ENCODE measurements at regions not wholly inside any gene's neighbourhood (a gene's known extent, or its start where the extent isn't known, plus 50 kb on each side); places are given as distances from the start of the nearest gene placed in this dataset.

- DNase-seq: no peak
Measured at GRCh38 chr4:81651243-81651899, 179.7 kb upstream of the RASGEF1B start.

DNA sequence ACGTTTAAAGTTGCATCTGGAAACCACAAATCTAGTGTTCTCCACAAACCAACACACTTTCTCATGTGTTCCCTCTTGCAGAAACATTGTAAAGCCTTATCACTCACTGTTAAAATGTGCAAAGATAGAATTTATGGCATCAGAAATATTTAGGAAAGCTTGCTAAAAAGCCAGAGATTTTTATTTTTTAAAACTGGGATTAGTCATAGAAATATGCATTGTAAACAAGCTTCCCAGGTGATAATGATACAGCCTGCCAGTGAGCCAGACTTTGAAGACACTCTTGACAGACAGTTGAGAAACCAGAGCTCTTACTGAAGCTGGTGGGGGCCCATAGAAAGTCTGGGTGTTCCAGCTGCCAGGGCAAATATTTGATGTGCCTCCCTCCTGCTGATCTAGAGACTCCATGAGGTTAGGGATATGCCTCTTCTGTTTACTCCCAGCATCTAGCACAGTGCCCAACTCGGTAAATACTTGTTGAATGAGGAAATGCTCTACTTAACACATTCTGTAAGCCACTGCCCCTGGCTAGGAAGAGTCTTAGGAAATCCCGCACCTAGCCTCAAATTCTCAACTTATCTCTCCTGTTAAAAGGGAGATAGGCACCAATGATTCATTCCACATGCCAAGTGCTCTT, 179.0 kb upstream of the RASGEF1B start:
- DNase-seq: no peak

DNA sequence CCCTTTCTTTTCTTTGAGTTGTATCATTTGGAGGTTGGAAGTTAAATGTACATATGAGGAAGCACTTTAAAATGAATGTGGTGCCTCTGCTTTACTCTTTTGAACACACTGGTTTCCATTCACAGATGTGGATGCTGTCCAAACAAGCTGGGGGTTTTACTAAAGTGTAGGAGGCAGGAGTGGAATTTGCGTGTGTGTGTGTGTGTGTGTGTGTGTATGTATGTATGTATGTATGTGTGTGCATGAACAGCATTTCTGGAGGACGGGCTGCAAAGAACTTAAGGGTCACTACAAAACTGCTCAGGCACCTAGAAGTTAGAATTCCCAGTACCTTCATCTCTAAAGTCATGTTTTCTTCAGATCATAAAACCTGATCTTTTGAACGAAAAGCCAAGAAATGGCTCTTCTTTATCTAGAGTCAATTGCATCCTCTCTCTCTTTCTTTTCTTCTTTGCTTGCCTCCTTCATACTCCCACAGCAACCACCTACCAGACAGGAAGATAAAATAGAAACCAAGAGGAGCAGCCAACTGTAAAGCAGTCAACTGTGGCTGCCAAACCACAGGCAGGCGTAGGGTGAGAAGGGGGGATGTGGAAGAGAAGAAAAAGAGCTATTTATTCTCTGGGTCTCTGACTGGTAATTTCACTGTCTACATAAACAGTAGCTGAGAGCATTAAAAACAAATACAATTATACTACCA, 177.0 kb upstream of the RASGEF1B start:
- DNase-seq: no peak

DNA sequence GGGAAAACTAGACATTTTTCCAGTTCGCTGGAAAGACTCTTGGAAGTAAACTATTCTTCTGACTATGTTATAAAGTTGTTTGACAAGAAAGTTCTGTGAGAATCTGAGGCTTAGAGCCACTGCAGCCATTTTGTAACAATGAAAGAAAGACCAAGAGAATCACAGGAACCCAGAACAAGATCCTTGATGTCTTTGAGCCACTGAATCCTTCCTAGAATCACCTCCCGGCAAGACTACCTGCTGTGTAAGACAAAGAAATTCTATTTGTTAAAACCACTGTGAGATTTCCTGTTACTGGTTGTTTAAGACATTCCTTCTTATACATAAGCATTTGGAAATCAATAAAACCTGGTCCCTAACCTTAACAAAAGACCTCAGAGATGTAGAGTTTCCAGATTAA, 175.7 kb upstream of the RASGEF1B start:
- no peak for DNase-seq

DNA sequence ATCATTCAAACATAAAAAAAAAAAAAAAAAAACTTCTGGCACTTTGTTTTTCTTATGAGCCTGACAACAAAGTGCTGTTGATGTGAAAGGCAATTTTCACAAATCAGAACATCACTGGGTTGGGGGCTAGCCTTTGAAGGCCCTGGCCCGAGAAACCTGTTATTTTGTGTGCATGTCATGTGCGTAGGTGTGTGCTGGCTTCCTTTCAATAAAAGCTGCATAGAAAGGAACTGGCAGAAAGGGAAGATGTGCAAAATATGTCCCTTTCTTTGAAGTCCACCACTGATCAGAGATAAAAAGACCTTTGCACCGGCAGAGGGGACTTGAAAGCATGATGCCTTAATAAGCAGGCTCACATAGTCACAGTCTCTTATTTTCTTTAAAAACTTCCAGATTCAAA, 170.8 kb upstream of the RASGEF1B start:
- DNase-seq: no peak

- DNase-seq: no peak
Measured at GRCh38 chr4:81639248-81639647, 167.5 kb upstream of the RASGEF1B start.

DNA sequence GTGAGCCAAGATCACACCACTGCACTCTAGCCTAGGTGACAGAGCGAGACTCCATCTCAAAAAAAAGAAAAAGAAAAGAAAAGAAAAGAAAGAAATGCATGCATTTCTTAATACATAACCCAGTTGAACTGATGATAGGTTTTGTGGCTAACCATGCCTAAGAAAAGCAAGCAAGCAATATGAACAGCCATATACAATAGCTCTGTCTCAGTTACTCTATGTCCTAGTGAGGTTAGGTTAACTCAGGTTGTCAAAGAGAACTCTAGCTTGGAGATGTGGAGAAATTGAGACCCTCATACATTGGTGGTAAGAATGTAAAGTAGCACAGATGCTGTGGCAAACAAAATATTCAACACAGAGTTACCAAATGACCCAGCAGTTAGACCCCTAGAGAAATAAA, 167.0 kb upstream of the RASGEF1B start:
- no peak for DNase-seq

- peak; percentile 28 for DNase-seq
Measured at GRCh38 chr4:81635739-81636138, 164.0 kb upstream of the RASGEF1B start.

DNA sequence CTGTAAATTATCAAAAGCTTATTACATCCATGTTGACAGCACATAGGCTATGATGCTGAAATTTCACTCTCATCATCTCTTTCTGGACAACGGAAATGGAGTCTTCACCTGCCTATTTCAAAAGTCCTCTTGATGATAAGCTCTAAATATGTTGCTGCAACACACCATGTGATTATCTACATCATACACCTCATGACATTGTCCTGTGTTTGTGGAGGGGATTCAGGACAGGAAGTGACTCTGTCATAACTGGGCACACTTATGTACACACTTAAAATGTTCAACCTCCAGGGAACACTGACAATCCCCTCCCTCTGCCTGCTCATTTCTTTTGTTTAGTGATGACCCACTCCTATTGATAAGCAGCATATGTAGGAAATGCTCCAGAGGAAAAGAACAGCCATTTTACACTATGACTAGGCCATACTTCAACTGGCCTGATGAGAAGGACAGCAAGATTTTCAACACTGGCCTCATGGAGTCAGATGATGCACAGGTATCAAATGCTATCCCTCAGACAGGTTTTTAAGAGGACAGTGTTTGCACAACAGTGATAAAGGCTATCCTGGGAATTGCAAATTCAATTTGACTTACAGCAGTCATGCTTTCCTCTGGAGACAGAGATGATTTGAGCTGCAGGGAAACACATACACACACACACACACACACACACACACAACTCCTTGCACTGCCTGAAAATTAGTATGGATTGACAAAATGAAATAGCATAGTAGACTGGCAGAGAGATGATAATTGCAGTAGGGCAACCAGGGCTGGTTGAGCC, 163.3 kb upstream of the RASGEF1B start:
- no peak for DNase-seq

GRCh38 chr4:81634165-81634564, 162.5 kb upstream of the RASGEF1B start:
- DNase-seq: no peak

DNA sequence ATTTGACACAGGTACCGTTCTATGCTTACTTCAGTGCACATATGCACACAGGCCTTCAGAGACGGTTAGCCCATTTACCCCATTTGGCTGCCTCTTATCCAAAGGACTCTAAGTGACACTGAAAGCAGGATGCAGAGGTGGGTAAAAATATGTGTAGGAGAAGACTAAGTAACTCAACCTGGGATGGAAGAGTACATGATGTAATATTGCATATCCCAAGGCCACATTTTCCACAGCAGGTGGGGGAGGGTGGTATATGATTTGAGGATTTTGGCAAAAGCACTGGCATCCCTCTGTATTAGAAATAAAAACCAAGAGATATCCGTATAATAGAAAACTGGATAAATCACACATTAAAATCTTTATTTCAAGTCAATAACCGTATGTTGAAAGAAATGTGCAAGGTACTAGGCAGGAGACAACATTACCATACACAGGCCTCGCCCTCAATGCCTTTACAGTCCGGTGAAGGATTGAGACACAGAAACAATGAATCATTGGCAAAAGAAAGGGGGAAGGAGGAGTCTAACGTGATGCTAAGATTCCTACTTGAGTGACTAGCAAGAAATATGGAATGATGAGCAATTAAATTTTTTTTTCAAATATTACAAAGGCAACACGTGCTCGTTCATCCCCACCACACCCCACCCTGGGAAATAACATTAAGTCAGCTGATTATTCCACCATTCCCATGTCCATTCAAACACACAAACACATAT, 161.0 kb upstream of the RASGEF1B start:
- no peak for DNase-seq

DNA sequence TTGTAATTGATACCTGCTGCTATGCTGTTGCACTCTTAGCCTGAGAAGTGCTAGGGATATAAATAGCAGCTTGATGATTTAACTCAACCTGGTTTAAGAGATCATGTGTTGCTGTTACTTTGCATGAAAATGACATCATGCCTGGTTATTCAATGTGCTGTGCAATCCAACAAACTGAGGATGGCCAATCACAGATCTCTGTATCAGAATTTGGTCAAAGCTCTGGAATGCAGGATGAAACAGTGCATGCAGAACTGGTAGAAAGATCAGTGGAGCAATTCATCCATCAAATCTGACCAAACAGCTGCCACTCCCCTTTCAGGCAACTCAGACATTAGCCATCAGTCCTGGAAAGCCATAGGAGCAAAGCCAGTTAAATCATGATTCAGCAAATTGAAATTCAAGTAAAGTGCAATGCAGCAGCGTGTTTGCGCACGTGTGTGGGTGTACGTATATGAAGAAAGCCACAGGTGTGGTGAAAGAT, 160.3 kb upstream of the RASGEF1B start:
- peak; percentile 18 for DNase-seq

GRCh38 chr4:81629366-81629765, 157.7 kb upstream of the RASGEF1B start:
- DNase-seq: no peak

- DNase-seq: no peak
Measured at GRCh38 chr4:81628489-81628888, 156.8 kb upstream of the RASGEF1B start.

- DNase-seq: no peak
Measured at GRCh38 chr4:81627590-81627989, 155.9 kb upstream of the RASGEF1B start.

DNA sequence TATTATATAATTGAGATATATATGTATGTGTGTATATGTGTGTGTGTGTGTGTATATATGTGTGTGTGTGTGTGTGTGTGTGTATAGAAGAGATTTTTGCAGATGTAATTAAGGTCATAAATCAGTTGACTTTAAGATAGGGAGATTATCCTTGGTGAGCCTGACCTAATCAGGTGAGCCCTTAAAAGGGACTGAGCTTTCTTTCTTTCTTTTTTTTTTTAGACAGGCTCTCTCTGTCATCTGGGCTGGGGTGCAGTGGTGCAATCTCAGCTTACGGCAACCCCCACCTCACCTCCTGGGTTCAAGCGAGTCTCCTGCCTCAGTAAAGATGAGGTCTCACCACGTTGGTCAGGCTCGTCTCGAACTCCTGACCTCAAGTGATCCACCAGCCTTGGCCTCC, 155.1 kb upstream of the RASGEF1B start:
- DNase-seq: no peak

GRCh38 chr4:81625422-81626417, 154.0 kb upstream of the RASGEF1B start:
- no peak for DNase-seq

- DNase-seq: no peak
Measured at GRCh38 chr4:81623434-81623833, 151.7 kb upstream of the RASGEF1B start.

DNA sequence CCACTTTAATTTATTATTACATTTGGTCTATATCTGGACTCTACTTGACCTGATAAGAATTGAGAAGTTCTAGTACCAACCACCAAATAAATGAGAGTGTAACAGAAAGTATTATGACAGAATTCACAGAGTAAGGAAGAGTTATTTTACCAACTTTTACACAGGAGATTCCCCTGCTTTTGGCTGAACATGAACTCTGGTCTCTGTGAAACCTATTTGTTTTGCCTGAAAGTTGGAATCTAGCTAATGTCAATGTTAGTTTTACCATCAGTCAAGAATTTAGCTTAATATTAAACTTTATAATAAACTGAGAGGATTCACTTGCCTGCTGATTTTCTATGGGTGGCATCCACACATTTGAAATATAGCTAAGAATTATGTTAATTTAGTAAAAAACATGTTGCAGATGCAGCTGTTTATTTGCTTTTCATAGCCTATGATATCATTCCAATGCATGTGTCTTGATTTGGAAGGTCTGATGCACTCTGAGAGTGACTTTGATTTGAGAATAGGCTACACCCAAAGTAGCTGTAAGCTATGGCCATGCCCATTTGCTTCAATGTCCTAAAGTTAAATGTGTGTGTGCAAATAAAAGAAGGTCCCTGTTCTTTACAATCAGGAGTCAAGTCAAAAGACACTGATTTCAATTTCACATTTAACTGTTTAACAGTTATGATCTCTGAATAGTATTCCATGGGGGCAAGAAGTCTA, 150.9 kb upstream of the RASGEF1B start:
- DNase-seq: no peak

- DNase-seq: no peak
Measured at GRCh38 chr4:81622028-81622427, 150.3 kb upstream of the RASGEF1B start.
